ENCODE measurements at regions not wholly inside any gene's neighbourhood (a gene's known extent, or its start where the extent isn't known, plus 50 kb on each side); places are given as distances from the start of the nearest gene placed in this dataset.
"Not testable (repeated sequence)": the region's sequence is repeated elsewhere in the genome, so short reads cannot be mapped to it uniquely, and the experiment has no call there.

GRCh38 chr2:193412368-193412767 lies 1217.6 kb upstream of the TMEFF2 start:
- TF ChIP-seq, protein P1, sequence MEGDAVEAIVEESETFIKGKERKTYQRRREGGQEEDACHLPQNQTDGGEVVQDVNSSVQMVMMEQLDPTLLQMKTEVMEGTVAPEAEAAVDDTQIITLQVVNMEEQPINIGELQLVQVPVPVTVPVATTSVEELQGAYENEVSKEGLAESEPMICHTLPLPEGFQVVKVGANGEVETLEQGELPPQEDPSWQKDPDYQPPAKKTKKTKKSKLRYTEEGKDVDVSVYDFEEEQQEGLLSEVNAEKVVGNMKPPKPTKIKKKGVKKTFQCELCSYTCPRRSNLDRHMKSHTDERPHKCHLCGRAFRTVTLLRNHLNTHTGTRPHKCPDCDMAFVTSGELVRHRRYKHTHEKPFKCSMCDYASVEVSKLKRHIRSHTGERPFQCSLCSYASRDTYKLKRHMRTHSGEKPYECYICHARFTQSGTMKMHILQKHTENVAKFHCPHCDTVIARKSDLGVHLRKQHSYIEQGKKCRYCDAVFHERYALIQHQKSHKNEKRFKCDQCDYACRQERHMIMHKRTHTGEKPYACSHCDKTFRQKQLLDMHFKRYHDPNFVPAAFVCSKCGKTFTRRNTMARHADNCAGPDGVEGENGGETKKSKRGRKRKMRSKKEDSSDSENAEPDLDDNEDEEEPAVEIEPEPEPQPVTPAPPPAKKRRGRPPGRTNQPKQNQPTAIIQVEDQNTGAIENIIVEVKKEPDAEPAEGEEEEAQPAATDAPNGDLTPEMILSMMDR (conservative IDR thresholded peaks at IDR 0.05), result not testable (repeated sequence)
- TF ChIP-seq EZH2 (IDR thresholded peaks at IDR 0.05; ENCODE audit: low read depth), result not testable (repeated sequence)

Data from PC-9 (cell line).